ENCODE measurements at regions not wholly inside any gene's neighbourhood (a gene's known extent, or its start where the extent isn't known, plus 50 kb on each side); places are given as distances from the start of the nearest gene placed in this dataset.

DNA sequence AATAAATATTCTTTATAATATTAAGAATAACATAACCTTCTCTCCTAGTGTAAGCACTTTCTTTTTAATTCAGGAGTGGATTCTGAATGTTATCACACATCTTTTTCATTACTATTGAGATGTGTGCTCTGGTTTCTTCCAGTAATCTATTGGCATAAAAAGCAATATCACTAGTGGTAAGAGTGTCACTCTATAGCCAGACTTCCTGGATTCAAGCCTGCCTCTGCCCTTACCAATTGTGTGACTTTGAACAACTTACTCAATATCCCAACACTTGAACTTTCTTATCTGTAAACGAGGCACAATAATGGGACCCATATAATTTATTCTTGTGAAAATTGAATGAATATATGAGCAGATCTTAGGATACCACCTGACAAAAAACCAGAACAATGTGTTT, 71.0 kb downstream of the SEM1 start:
- no peaks in the 10 kb centered on the region for H3K4me1 Mint-ChIP-seq (ENCODE audit: low read depth)
- no peak overlapping the region for H3K4me3 Mint-ChIP-seq
- H3K27me3 Mint-ChIP-seq (ENCODE audit: low read depth), result peaks cover 5% of the 10 kb centered on the region
- no peak overlapping the region for H3K27ac Mint-ChIP-seq
- no peaks in the 10 kb centered on the region for H3K9me3 Mint-ChIP-seq
- no peaks in the 10 kb centered on the region for H3K36me3 Mint-ChIP-seq (ENCODE audit: low read depth)

DNA sequence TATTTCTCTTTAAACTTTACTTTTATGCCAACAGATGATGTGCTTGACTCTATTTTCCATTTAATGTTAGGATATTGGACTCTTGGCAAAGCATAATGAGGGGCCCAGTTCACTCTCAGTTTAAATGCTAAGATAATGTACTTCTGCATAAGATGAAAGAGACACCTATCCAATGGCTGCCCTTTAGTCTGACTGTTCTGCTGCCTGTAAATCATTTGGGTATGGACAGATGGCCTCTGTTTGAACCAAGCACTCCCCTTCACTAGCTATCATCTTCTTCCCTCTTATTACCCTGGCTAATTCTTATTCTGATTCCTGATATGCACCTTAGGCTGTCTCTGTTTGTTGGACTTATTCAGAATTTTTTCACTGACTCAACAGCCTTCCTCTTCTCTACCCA, 72.1 kb downstream of the SEM1 start:
- H3K27me3 Mint-ChIP-seq (ENCODE audit: low read depth), result peaks cover 5% of the 10 kb centered on the region
- no peak overlapping the region for H3K4me3 Mint-ChIP-seq
- H3K9me3 Mint-ChIP-seq, result no peaks in the 10 kb centered on the region
- no peaks in the 10 kb centered on the region for H3K4me1 Mint-ChIP-seq (ENCODE audit: low read depth)
- no peak overlapping the region for H3K27ac Mint-ChIP-seq
- H3K36me3 Mint-ChIP-seq (ENCODE audit: low read depth), result no peaks in the 10 kb centered on the region

DNA sequence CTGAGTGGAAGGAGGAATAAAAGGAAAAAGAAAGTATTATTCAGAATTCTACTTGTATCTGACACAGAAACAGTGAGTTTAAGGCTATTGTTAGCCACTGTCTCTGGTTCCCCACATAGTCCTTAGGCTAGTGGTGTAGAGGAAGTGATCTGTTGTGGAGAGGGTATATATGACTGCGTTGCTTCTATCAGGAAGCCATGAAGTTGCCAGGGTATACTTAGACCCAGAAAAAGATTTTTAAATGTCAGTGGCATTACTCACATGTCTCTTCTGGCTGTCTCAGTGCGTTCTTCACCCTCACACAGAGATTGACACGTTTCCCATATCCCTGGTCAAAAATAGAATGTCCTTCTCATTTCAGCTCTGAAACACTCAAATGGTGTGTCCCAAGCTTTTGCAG, 72.7 kb downstream of the SEM1 start:
- H3K9me3 Mint-ChIP-seq, result no peaks in the 10 kb centered on the region
- H3K27me3 Mint-ChIP-seq (ENCODE audit: low read depth), result peaks cover 5% of the 10 kb centered on the region
- no peak overlapping the region for H3K4me3 Mint-ChIP-seq
- H3K36me3 Mint-ChIP-seq (ENCODE audit: low read depth), result no peaks in the 10 kb centered on the region
- H3K4me1 Mint-ChIP-seq (ENCODE audit: low read depth), result no peaks in the 10 kb centered on the region
- H3K27ac Mint-ChIP-seq, result no peak overlapping the region

DNA sequence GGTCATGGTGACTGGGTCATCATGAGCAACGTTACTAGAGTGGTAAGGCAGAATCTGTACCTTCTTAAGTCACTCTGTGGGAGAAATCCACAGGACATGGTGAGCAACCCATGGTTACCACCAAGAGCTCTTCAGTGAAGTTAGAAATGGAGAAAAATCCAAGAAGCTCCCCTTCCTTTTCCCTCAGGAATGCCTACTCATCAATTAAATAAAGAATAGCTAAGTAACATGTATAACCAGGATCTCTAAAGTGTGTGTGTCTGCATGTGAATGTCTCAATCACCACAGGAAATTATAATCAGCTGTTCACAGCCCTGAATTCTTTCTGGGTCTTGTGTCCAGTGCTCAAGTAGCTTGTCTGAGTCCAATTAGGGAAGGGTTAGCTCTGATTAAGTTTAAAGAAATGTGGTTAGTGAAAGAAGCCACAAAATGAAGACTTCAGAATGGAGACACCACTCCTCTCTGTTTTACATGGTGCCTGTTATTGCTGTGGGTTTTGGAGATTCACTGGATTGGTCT, 73.2 kb downstream of the SEM1 start:
- H3K27me3 Mint-ChIP-seq (ENCODE audit: low read depth), result peaks cover 5% of the 10 kb centered on the region
- no peak overlapping the region for H3K4me3 Mint-ChIP-seq
- H3K27ac Mint-ChIP-seq, result no peak overlapping the region
- H3K36me3 Mint-ChIP-seq (ENCODE audit: low read depth), result no peaks in the 10 kb centered on the region
- H3K9me3 Mint-ChIP-seq, result no peaks in the 10 kb centered on the region
- no peaks in the 10 kb centered on the region for H3K4me1 Mint-ChIP-seq (ENCODE audit: low read depth)

DNA sequence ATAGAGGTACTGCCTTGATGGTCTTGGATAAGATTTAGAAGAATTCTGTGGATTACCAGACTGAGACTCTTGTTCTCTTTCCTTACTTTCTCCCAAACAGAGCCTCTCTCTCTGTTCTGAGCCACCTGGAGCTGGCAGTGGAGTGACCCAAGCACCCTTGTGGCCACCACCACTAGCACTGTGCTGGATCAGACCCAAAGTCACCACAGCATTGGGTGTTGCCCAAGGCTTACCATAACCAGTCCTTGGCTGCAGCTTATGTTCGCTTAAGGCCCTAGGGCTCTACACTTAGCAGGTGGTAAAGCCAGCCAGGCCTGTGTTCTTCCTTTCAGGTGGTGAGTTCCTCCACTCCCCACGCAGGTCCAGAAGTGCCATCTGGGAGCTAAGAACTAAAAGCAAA, 79.8 kb downstream of the SEM1 start:
- Mint-ChIP-seq H3K27me3 (ENCODE audit: low read depth) (no peaks in the 10 kb centered on the region), H3K4me1 (ENCODE audit: low read depth) (no peaks in the 10 kb centered on the region), H3K27ac (no peak overlapping the region), H3K4me3 (no peak overlapping the region), H3K9me3 (no peaks in the 10 kb centered on the region), H3K36me3 (ENCODE audit: low read depth) (no peaks in the 10 kb centered on the region)

DNA sequence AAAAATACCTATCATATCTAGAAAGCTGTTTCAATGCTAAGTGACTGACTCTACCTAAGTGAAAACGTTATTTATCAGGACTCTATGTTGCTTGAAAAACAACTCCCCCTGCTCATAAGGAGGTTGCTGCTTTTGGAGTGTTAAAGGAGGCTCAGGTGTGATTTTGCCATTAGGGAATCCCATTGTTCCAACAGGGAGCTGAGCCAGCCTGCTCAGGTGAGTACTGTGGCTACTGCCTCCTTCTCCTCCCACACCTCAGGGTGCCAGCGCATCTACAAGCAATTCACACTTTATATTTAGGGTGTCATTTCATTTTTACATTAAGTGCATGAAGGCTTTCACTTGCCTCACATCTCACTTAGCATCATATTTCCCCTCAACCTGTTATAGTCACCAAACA, 84.7 kb downstream of the SEM1 start:
- no peaks in the 10 kb centered on the region for H3K27me3 Mint-ChIP-seq (ENCODE audit: low read depth)
- no peak overlapping the region for H3K27ac Mint-ChIP-seq
- no peaks in the 10 kb centered on the region for H3K9me3 Mint-ChIP-seq
- H3K36me3 Mint-ChIP-seq (ENCODE audit: low read depth), result no peaks in the 10 kb centered on the region
- H3K4me3 Mint-ChIP-seq, result no peak overlapping the region
- H3K4me1 Mint-ChIP-seq (ENCODE audit: low read depth), result no peaks in the 10 kb centered on the region

DNA sequence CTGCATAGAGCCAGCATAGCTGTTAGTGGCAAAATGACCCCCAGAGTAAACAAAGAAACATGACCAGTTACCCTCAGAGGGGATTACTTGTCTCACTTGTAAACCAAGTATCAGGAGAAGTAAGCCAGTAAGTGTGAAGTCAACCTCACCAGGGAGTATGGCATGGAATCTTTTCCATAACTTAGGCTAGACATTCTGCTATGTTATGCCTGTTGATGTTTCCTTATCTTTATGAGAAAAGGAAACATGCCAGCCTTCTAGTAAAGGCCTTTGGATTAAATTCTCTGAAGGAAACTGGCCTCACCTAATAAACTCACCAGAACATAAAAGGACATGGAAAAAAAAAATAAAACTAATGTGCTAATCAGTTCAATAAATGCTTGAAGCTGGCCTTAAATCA, 87.7 kb downstream of the SEM1 start:
- no peaks in the 10 kb centered on the region for H3K4me1 Mint-ChIP-seq (ENCODE audit: low read depth)
- H3K9me3 Mint-ChIP-seq, result no peaks in the 10 kb centered on the region

DNA sequence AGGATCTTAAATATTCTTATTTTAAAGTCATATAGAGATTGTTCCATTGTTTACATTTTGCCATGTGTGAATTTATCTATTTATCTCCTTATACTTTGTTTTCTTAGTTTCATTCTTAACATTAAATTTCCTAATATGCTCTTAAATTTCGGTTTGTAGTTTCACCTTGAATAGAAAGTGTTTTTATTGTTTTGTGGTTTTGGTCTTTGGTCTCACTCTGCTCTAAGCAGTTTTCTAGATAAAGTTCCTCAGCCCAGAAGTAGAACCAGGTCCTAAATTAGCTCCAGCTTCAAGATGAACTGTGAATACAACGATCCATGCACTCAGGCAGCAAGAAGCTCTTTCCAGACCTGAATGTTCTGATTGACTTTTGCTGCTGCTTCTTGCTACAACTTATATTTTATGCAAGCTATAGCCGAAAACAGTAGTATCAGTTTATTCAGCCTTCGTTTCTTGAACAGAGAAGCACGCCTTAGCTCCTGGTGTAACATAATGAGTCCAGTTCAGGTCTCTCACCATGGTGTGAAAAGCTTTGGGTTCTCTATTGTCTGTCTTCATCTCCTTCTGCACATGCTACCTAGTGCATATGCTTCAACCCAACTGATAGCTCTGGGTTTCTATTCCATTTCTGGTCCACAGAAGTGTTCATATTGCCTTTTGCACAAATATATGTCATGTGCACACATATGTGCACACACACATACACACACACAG, 95.3 kb downstream of the SEM1 start:
- no peak overlapping the region for H3K27ac Mint-ChIP-seq
- H3K36me3 Mint-ChIP-seq (ENCODE audit: low read depth), result no peaks in the 10 kb centered on the region
- no peaks in the 10 kb centered on the region for H3K27me3 Mint-ChIP-seq (ENCODE audit: low read depth)
- no peak overlapping the region for H3K4me3 Mint-ChIP-seq
- no peaks in the 10 kb centered on the region for H3K9me3 Mint-ChIP-seq
- H3K4me1 Mint-ChIP-seq (ENCODE audit: low read depth), result no peaks in the 10 kb centered on the region

More for the DNA sequence above, 87.7 kb downstream of the SEM1 start:
- Mint-ChIP-seq H3K36me3 (ENCODE audit: low read depth) (no peaks in the 10 kb centered on the region), H3K27me3 (ENCODE audit: low read depth) (no peaks in the 10 kb centered on the region), H3K4me3 (no peak overlapping the region), H3K27ac (no peak overlapping the region)

DNA sequence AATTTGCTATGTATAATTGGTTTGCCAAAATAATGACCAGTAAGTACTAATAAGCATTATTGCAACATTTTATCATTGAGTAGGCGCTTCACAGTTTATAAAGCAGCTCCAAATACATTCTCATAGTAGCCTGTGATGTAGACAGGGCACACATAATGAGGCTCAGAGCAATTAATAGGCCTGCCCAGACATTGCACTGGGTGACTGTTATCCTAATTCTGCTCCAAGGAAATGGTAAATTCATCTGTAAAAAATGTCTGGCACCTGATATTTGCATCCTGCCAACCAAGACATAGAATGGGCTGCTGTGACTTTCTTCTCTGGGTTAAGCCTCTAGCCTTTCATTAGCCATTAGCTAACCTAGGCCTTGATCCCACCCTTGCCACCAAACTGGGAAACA, 97.6 kb downstream of the SEM1 start:
- Mint-ChIP-seq H3K36me3 (ENCODE audit: low read depth) (no peaks in the 10 kb centered on the region), H3K4me3 (no peak overlapping the region), H3K27me3 (ENCODE audit: low read depth) (no peaks in the 10 kb centered on the region), H3K9me3 (no peaks in the 10 kb centered on the region), H3K4me1 (ENCODE audit: low read depth) (no peaks in the 10 kb centered on the region), H3K27ac (no peak overlapping the region)

DNA sequence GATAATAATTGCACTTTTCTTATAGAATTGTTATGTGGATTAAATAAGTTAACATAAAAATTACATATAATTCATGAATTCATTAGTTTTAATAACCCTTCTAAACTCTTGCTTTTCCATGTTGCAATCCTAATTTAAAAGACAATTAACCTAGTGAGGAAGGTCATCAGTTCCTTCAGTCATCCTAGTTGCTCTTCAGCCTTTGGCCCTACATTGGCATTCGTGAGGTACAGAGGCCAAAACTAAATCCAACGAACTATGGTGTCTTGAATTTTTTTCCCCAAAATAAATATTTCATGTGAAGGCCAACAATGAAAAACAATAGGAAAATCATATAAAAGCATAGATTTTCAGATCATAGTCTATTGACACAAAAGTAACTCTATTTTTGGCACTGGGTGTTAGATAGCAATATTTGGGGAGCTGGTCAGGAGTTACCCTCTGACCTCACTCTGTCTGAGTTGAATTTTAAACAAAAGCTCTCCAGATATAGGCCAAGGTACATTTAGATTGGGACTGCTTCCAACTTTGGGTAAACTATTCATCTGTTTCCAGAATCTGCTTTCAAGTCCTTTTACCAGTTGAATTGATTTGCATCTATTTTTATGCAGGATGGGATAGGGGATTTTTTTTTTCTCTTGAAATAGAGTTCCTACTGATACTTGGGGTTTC, 104.5 kb downstream of the SEM1 start:
- H3K27me3 Mint-ChIP-seq (ENCODE audit: low read depth), result no peaks in the 10 kb centered on the region
- H3K4me3 Mint-ChIP-seq, result no peak overlapping the region
- no peaks in the 10 kb centered on the region for H3K36me3 Mint-ChIP-seq (ENCODE audit: low read depth)
- H3K27ac Mint-ChIP-seq, result no peak overlapping the region
- no peaks in the 10 kb centered on the region for H3K4me1 Mint-ChIP-seq (ENCODE audit: low read depth)
- H3K9me3 Mint-ChIP-seq, result no peaks in the 10 kb centered on the region

DNA sequence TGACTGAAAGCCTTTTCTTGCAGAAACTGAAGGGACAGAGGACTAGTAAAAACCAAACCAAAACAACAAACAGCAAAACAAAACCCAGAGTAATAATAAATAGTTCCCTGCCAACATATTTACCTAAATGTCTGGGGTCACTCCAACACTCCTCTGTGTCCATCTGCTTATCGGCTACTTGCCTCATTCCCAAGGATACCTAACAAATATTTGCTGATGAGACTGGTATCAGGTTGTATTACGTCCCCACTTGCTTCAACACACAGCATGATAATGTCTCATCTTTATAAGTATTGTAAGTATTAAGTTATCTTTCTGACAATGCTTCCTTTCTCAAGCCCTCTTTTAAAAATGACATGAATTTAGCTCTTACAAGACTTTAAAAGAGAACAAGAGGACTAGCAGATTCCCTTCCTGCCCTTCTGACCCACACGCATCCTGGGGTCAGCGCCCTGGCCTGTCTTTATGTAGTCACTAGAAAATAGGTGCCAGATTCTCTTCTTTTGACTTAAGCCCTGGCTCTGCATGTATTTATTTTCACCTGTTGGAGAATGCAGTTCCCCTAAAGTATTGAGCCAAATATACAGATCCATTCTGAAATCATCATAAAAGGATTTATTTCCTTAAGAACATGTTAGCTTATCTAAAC, 110.2 kb downstream of the SEM1 start:
- H3K4me1 Mint-ChIP-seq (ENCODE audit: low read depth), result no peaks in the 10 kb centered on the region
- H3K27ac Mint-ChIP-seq, result no peak overlapping the region
- H3K4me3 Mint-ChIP-seq, result no peak overlapping the region
- H3K9me3 Mint-ChIP-seq, result no peaks in the 10 kb centered on the region
- no peaks in the 10 kb centered on the region for H3K36me3 Mint-ChIP-seq (ENCODE audit: low read depth)
- H3K27me3 Mint-ChIP-seq (ENCODE audit: low read depth), result peaks cover 3% of the 10 kb centered on the region

DNA sequence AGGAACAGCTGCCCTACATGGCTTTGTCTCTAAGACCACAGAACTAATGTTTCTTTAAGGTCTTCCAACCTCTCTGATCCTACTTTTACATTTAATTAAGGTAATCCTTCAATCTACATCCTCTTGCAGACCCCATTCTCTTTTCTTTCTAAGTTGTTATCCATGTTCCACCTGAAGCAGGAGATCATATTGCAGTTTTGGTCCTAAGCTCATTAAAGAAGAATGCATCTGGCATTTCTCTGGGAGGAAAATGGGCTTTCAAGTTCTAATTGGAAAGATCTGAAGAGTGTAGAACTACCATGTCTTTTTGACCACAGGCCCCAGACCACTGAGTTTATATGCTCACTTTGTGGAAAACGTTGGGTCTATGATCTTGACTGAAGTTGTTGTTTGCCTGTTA, 111.2 kb downstream of the SEM1 start:
- Mint-ChIP-seq H3K27ac (no peak overlapping the region), H3K4me1 (ENCODE audit: low read depth) (no peaks in the 10 kb centered on the region), H3K9me3 (no peaks in the 10 kb centered on the region), H3K4me3 (no peak overlapping the region), H3K36me3 (ENCODE audit: low read depth) (no peaks in the 10 kb centered on the region), H3K27me3 (ENCODE audit: low read depth) (peaks cover 3% of the 10 kb centered on the region)

DNA sequence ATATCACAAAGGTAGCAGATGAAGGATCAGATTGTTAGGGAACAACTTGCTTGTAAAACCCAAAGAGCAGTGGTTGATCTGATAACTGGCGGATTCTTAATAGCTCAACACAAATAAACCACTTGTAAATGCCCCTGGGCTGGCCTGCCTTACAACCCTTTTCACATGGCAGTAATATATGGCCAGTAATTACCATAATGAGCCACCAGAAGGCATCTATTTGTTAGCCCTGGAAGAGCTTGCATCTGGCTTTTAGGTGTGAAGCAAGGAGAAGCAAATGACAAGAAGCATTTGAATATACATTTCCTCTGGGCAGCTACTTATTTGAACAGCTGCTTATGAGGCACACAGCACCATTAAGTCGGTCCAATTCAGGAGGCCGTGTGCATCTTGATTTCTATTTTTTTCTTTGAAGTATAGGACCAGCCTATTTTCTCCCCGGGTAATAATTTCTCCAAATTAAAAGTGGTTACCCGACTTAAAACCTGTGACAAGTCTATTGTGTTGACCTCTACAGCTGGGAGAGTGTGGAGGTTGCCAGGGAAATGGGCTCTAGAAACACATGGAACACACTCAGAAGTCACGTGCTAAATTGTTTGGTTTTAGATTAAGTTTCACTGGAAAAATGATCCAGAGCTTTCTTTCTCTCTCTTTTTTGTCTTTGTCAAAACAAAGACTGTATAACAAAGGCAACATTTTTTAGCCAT, 113.4 kb downstream of the SEM1 start:
- Mint-ChIP-seq H3K27ac (no peak overlapping the region), H3K4me3 (no peak overlapping the region), H3K9me3 (no peaks in the 10 kb centered on the region), H3K27me3 (ENCODE audit: low read depth) (peaks cover 7% of the 10 kb centered on the region), H3K36me3 (ENCODE audit: low read depth) (no peaks in the 10 kb centered on the region), H3K4me1 (ENCODE audit: low read depth) (no peaks in the 10 kb centered on the region)

DNA sequence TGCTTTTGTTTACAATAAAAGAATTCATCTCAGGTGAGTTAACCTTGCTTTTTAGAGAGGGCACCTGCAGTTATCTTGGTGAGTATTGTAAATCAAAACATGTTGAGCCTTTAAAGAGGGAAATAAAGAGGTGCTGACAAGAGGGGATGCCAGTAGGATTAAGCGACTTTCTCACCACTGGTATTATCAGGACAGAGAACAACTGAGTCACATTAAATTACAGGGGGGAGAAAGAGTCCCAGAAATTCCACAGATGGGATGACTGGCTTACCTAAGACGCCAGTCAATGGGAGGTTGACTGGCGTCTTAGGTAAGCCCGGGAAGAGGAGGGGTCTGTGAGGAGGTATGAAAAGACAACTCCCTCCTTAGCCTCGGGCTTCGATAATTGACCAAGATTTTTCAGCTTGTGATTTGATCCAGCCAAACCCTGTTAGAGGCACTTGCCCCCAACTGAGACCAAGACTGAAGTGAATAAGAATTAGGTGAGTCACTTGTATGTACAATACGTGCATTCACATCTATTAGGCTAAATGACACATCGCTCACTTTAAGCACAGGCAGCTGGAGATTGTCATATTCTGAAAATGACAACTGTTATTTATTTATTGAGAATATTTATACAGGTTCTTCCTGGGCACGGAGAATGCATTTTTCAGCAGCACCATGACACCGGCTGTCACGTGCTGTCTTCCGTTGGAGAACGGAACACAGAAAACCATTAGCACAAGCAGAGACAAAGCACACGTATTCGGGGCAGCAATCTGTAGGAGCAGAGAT, 117.6 kb downstream of the SEM1 start:
- Mint-ChIP-seq H3K4me3 (no peak overlapping the region), H3K27me3 (ENCODE audit: low read depth) (peaks cover 4% of the 10 kb centered on the region), H3K9me3 (no peaks in the 10 kb centered on the region), H3K4me1 (ENCODE audit: low read depth) (no peaks in the 10 kb centered on the region), H3K36me3 (ENCODE audit: low read depth) (no peaks in the 10 kb centered on the region), H3K27ac (no peak overlapping the region)
